Activated naive CD4-positive, alpha-beta T cell treated with anti-CD3 and anti-CD28 coated beads for 36 hours (primary cell): ENCODE measurements at regions not wholly inside any gene's neighbourhood (a gene's known extent, or its start where the extent isn't known, plus 50 kb on each side); places are given as distances from the start of the nearest gene placed in this dataset.

Source experiments
- CTCF ChIA-PET: fragments of 350-600 bp; sonication (Branson Sonifier 250); formaldehyde crosslinking; loops from one replicate; lab custom pipeline; 2021; ENCODE audit warnings: antibody characterized with exemption; lab: Charles Lee
- DNase-seq: peaks from one replicate; pipeline ENCODE4 v3.0.0-alpha.2; 2020
- H3K27ac Mint-ChIP-seq: one replicate; pipeline ENCODE4 v1.8.0; 2021; ENCODE audit warnings: mild to moderate bottlenecking, mixed read lengths
- H3K27me3 Mint-ChIP-seq: one replicate; pipeline ENCODE4 v1.8.0; 2021; ENCODE audit warnings: low read depth, mixed read lengths
- H3K36me3 Mint-ChIP-seq: one replicate; pipeline ENCODE4 v1.8.0; 2021; ENCODE audit warnings: low read depth, mixed read lengths
- H3K4me1 Mint-ChIP-seq: one replicate; pipeline ENCODE4 v1.8.0; 2021; ENCODE audit warnings: low read depth, mixed read lengths
- H3K4me3 Mint-ChIP-seq: one replicate; pipeline ENCODE4 v1.8.0; 2021; ENCODE audit warnings: mild to moderate bottlenecking, moderate library complexity, mixed read lengths
- H3K9me3 Mint-ChIP-seq: one replicate; pipeline ENCODE4 v1.8.0; 2021; ENCODE audit warnings: mixed read lengths
- intact Hi-C: fragments of 100-400 bp; cut with micrococcal nuclease; formaldehyde crosslinking; loops from one replicate; pipeline ENCODE4 v1.15.1; 2023

GRCh38 chr13:34793301-34793700 is 148.8 kb upstream of the NBEA start:
- DNase-seq, result no peak
- peaks cover 4% of the 10 kb centered on the region for H3K9me3 Mint-ChIP-seq
- intact Hi-C loops, result no loop called here
- CTCF ChIA-PET, result no interaction called here
- no peaks in the 10 kb centered on the region for H3K27me3 Mint-ChIP-seq
- H3K36me3 Mint-ChIP-seq, result no peaks in the 10 kb centered on the region
- no peak overlapping the region for H3K27ac Mint-ChIP-seq
- H3K4me1 Mint-ChIP-seq, result no peaks in the 10 kb centered on the region
- H3K4me3 Mint-ChIP-seq, result no peak overlapping the region

DNA sequence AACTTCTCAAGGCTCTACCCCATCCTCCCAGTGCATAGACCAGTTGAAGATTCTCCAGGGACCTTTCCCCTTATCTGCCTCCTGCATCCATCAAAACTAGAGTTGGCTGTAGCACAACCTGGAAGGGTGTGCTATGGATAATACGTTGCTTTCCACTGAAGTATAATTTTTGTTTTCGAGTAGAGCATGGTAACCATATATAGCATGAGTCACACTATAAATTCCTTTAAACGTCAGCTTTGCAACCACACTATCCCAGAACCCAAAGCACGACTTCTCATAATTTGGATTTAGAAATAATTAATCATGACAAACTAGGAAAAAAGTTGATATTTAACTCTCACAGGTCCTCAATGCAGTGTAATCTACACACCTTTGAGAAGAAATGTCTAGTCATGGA is 138.3 kb upstream of the NBEA start:
- CTCF ChIA-PET, result no interaction called here
- Mint-ChIP-seq H3K4me1 (no peaks in the 10 kb centered on the region), H3K9me3 (no peaks in the 10 kb centered on the region), H3K27ac (no peak overlapping the region), H3K27me3 (peaks cover 2% of the 10 kb centered on the region), H3K4me3 (no peak overlapping the region), H3K36me3 (no peaks in the 10 kb centered on the region)
- intact Hi-C loops, result no loop called here
- no peak for DNase-seq

DNA sequence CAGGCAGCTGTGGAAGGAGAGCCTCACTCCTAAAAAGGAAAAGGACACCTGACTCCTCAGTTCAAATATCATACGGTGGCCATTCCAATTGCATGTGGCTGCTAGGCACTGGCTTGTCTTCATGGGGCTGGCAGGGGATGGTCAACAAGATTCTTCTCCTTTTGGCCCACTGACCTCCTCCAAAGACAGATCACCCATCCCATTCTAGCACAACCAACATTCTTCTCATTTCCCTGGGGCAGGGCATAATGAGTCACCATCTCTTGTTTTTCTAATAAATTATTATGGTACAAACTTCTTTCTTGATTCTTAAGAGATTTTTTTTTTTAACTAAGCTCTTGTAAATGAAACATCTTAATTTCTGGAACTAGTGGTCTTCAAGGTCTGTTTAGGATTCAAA is 136.7 kb upstream of the NBEA start:
- intact Hi-C loops, result no loop called here
- H3K4me3 Mint-ChIP-seq, result no peak overlapping the region
- H3K36me3 Mint-ChIP-seq, result no peaks in the 10 kb centered on the region
- CTCF ChIA-PET, result no interaction called here
- H3K27me3 Mint-ChIP-seq, result no peaks in the 10 kb centered on the region
- no peak overlapping the region for H3K27ac Mint-ChIP-seq
- no peaks in the 10 kb centered on the region for H3K4me1 Mint-ChIP-seq
- H3K9me3 Mint-ChIP-seq, result no peaks in the 10 kb centered on the region
- DNase-seq, result no peak

- no peak for DNase-seq
- Mint-ChIP-seq H3K4me1 (no peaks in the 10 kb centered on the region), H3K27me3 (no peaks in the 10 kb centered on the region), H3K36me3 (no peaks in the 10 kb centered on the region), H3K9me3 (peaks cover 6% of the 10 kb centered on the region), H3K27ac (no peak overlapping the region), H3K4me3 (no peak overlapping the region)
- intact Hi-C loops, result no loop called here
- CTCF ChIA-PET, result no interaction called here
Measured at GRCh38 chr13:34808649-34809048, 133.4 kb upstream of the NBEA start.

DNA sequence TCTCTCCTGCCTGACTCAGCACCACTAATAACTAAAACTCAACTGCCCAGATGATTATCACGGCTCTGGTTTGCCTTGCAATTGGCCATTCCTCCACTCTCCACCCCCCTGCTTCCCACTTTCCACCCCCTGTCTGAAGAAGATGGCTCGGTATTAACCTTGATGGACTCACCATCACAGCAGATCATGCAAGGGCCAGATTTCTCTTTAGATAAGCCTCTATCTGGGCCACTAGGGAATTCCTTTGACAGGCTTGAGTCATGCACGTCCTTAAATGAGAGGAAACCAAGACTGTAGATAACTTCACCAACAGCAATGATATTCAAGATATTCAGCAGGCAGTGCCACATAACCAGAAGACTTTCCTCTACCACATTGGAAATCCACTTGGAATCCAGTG is 131.1 kb upstream of the NBEA start:
- H3K4me3 Mint-ChIP-seq, result no peak overlapping the region
- intact Hi-C loops, result no loop called here
- H3K36me3 Mint-ChIP-seq, result no peaks in the 10 kb centered on the region
- H3K27ac Mint-ChIP-seq, result no peak overlapping the region
- no peaks in the 10 kb centered on the region for H3K4me1 Mint-ChIP-seq
- H3K27me3 Mint-ChIP-seq, result no peaks in the 10 kb centered on the region
- H3K9me3 Mint-ChIP-seq, result peaks cover 6% of the 10 kb centered on the region
- DNase-seq, result no peak
- CTCF ChIA-PET, result no interaction called here

- intact Hi-C loops, result no loop called here
- Mint-ChIP-seq H3K9me3 (peaks cover 6% of the 10 kb centered on the region), H3K27ac (no peak overlapping the region), H3K27me3 (peaks cover 5% of the 10 kb centered on the region), H3K36me3 (no peaks in the 10 kb centered on the region), H3K4me3 (no peak overlapping the region), H3K4me1 (no peaks in the 10 kb centered on the region)
- CTCF ChIA-PET, result no interaction called here
- DNase-seq, result no peak
Measured at GRCh38 chr13:34815526-34815925, 126.5 kb upstream of the NBEA start.

- intact Hi-C loops, result no loop called here
- Mint-ChIP-seq H3K4me1 (no peaks in the 10 kb centered on the region), H3K27ac (no peak overlapping the region), H3K9me3 (peaks cover 6% of the 10 kb centered on the region), H3K27me3 (peaks cover 10% of the 10 kb centered on the region), H3K36me3 (no peaks in the 10 kb centered on the region), H3K4me3 (no peak overlapping the region)
- CTCF ChIA-PET, result no interaction called here
- no peak for DNase-seq
Measured at GRCh38 chr13:34816245-34816884, 125.7 kb upstream of the NBEA start.

- no peak for DNase-seq
- Mint-ChIP-seq H3K27me3 (peaks cover 10% of the 10 kb centered on the region), H3K36me3 (no peaks in the 10 kb centered on the region), H3K27ac (no peak overlapping the region), H3K4me1 (no peaks in the 10 kb centered on the region), H3K9me3 (peaks cover 6% of the 10 kb centered on the region), H3K4me3 (no peak overlapping the region)
- intact Hi-C loops, result no loop called here
- CTCF ChIA-PET, result no interaction called here
Measured at GRCh38 chr13:34816908-34817665, 125.0 kb upstream of the NBEA start.

GRCh38 chr13:34822650-34823049 is 119.4 kb upstream of the NBEA start:
- no peak for DNase-seq
- no peaks in the 10 kb centered on the region for H3K4me1 Mint-ChIP-seq
- peaks cover 8% of the 10 kb centered on the region for H3K27me3 Mint-ChIP-seq
- CTCF ChIA-PET, result no interaction called here
- no peaks in the 10 kb centered on the region for H3K36me3 Mint-ChIP-seq
- no peak overlapping the region for H3K27ac Mint-ChIP-seq
- H3K9me3 Mint-ChIP-seq, result no peaks in the 10 kb centered on the region
- H3K4me3 Mint-ChIP-seq, result no peak overlapping the region
- intact Hi-C loops, result no loop called here

DNA sequence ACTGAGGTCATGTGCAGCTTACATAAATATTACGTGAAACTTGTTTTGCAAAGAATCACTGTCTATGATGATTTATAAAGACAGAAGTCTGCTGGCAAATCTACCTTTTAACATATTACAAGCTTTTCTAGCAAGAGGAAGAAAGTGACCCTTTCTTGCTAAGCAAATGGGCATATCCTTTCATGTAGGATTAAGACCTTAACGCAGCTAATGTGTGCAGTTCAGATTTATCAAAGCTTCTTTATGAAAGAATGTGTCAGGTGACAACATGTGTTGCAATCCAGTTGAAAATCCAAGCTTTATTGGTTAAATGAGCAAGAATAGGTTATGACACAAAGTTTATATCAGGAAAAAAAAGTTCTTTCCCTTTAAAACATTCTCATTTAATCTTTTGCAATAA is 115.6 kb upstream of the NBEA start:
- Mint-ChIP-seq H3K27ac (no peak overlapping the region), H3K27me3 (peaks cover 2% of the 10 kb centered on the region), H3K9me3 (no peaks in the 10 kb centered on the region), H3K36me3 (no peaks in the 10 kb centered on the region), H3K4me3 (no peak overlapping the region), H3K4me1 (no peaks in the 10 kb centered on the region)
- CTCF ChIA-PET, result no interaction called here
- DNase-seq, result no peak
- intact Hi-C loops, result loop anchor here (5.0 kb wide), 1 partner anchor 49 kb away; no protein-coding TSS in a partner anchor

- no peaks in the 10 kb centered on the region for H3K9me3 Mint-ChIP-seq
- H3K27me3 Mint-ChIP-seq, result peaks cover 15% of the 10 kb centered on the region
- H3K36me3 Mint-ChIP-seq, result no peaks in the 10 kb centered on the region
- CTCF ChIA-PET, result no interaction called here
- peak; percentile 6 for DNase-seq
- H3K4me1 Mint-ChIP-seq, result no peaks in the 10 kb centered on the region
- H3K4me3 Mint-ChIP-seq, result no peak overlapping the region
- intact Hi-C loops, result no loop called here
- no peak overlapping the region for H3K27ac Mint-ChIP-seq
Measured at GRCh38 chr13:34833562-34834182, 108.4 kb upstream of the NBEA start.

DNA sequence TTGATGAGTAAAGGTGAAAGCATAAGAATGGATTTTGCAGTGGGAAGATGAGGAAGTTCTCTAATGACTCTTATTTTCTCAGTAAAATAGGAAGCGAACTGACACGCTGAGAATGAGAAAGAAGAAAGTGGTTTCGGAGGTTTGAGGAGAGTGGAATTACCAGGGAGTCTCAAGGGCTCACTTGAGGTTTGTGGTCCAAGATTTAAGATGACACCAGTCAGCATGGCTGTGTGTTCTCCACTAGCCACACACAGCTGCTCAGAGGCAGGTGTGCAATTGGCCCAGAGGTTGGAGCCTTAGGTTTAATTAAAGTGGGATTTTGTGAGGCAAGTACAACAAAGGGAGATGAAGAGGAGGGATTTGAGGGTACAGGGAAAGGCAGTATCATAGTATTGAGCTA is 99.6 kb upstream of the NBEA start:
- intact Hi-C loops, result no loop called here
- no peak overlapping the region for H3K4me3 Mint-ChIP-seq
- DNase-seq, result no peak
- peaks cover 6% of the 10 kb centered on the region for H3K27me3 Mint-ChIP-seq
- CTCF ChIA-PET, result no interaction called here
- H3K36me3 Mint-ChIP-seq, result no peaks in the 10 kb centered on the region
- H3K27ac Mint-ChIP-seq, result no peak overlapping the region
- H3K4me1 Mint-ChIP-seq, result no peaks in the 10 kb centered on the region
- H3K9me3 Mint-ChIP-seq, result no peaks in the 10 kb centered on the region

- peaks cover 2% of the 10 kb centered on the region for H3K27me3 Mint-ChIP-seq
- H3K27ac Mint-ChIP-seq, result no peak overlapping the region
- H3K4me3 Mint-ChIP-seq, result no peak overlapping the region
- no peak for DNase-seq
- CTCF ChIA-PET, result interaction anchor here (0.9 to 1.1 kb wide), 2 partner anchors 35 to 1887 kb away, joined by 3 to 5 read pairs; no protein-coding TSS in a partner anchor
- no peaks in the 10 kb centered on the region for H3K36me3 Mint-ChIP-seq
- intact Hi-C loops, result no loop called here
- H3K9me3 Mint-ChIP-seq, result no peaks in the 10 kb centered on the region
- no peaks in the 10 kb centered on the region for H3K4me1 Mint-ChIP-seq
Measured at GRCh38 chr13:34847766-34848165, 94.3 kb upstream of the NBEA start.
